Ovary (tissue), 7 donors: ENCODE measurements at regions not wholly inside any gene's neighbourhood (a gene's known extent, or its start where the extent isn't known, plus 50 kb on each side); places are given as distances from the start of the nearest gene placed in this dataset.

Experiments used
- DNase-seq, 5 donors: peaks; one replicate each; pipeline ENCODE4 v3.0.0-alpha.2; 2019 to 2020
- H3K27ac ChIP-seq, 2 donors: fragments of 200-600 bp; one replicate each; pipeline versions ENCODE4 v1.5.1 to v1.8.0; 2019 to 2022
- H3K27me3 ChIP-seq: fragments of 200-600 bp; one replicate; pipeline ENCODE4 v1.8.0; 2022
- H3K36me3 ChIP-seq: fragments of 200-600 bp; sonication (generic); one replicate; pipeline ENCODE4 v1.5.1; 2019
- H3K4me1 ChIP-seq: one replicate; pipeline ENCODE4 v1.8.1; 2013; ENCODE audit warnings: mild to moderate bottlenecking, moderate library complexity; ENCODE audit not compliant: insufficient read depth
- H3K4me3 ChIP-seq: fragments of 200-600 bp; sonication (generic); one replicate; pipeline ENCODE4 v1.5.1; 2017
- H3K9me3 ChIP-seq, 2 donors: fragments of 200-600 bp in 1 of 2; sonication (generic) in 1 of 2; one replicate each; pipeline versions ENCODE4 v1.5.1 to v1.8.1; 2013 to 2019; ENCODE audit warnings: mild to moderate bottlenecking in 1 of 2, moderate library complexity in 1 of 2
- EP300 ChIP-seq: sonication (generic); formaldehyde crosslinking; IDR thresholded peaks from one replicate; pipeline ENCODE4 v1.6.1; 2017; ENCODE audit warnings: antibody characterized with exemption
- POLR2A ChIP-seq: fragments of 450-650 bp; IDR thresholded peaks from one replicate; pipeline ENCODE4 v1.6.1; 2017; ENCODE audit warnings: antibody characterized with exemption, mild to moderate bottlenecking, moderate library complexity
- WGBS, 3 donors: extraction: QIAGEN DNeasy Blood & Tissue Kit in 1 of 3; methylation state at CpG; one replicate each; pipeline versions ENCODE4 v1.1.5 to v1.1.7; 2013 to 2017; 5-methylcytosine and 5-hydroxymethylcytosine counted together
- intact Hi-C, 4 donors: fragments of 100-400 bp; cut with DNase I; formaldehyde crosslinking; loops; one replicate each; pipeline versions ENCODE4 v1.11.0 to v1.15.1; 2022 to 2023
- TF ChIP-seq, protein P1 (sequence below), 3 donors: fragments of 450-650 bp in 2 of 3; fragments of 200-600 bp in 1 of 3; IDR thresholded peaks; one replicate each; pipeline versions ENCODE4 v1.5.1 to v1.8.0; 2016 to 2022; ENCODE audit warnings: antibody characterized with exemption in 3 of 3, mild to moderate bottlenecking in 1 of 3
- donor health status: DM: no; HTN: no; CAD: no; lungs with moderate emphysema.
- donor health status: DM: no; HTN: no; CAD: no.
- donor health status: Bipolar disorder and iron deficiency.
- donor health status: DM: no; HTN: no; CAD: no.
- donor health status: DM: yes; HTN: yes; CAD: no.

DNA sequence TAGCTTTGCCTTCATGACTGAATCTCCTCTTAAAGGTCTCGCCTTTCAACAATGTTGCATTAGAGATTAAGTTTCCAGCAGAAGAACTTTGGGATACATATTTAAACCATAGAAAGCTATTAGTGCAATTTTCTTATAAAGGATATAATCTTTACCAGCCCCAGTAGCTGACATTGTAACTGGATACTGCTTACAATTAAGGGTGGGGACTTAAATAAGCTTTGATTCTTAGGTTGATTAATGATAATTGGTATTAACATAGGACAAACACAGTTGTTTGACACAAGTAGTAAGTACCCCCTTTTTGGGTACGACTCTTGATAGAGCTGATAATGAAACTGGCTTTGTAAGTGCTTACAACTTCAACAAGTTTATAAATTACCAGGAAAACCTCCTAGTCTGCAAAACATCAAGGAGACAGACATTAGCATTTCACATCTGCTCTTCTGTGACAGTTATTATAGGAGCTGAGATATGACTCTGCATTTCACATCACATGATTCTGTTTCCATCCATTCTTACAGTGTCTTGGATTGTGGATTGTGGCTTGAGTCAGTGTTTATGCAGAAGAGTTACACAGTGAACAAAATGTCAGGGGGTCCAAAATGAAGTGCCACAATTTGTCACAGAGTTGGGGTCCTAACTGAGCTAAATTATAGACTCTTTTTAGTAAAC is 249.1 kb upstream of the E2F7 start:
- no peak for DNase-seq
- Histone ChIP-seq H3K4me1 (no peaks in the 10 kb centered on the region), H3K9me3 (no peaks in the 10 kb centered on the region), H3K4me3 (no peak overlapping the region), H3K36me3 (no peaks in the 10 kb centered on the region), H3K27me3 (no peaks in the 10 kb centered on the region), H3K27ac (no peak overlapping the region)
- TF ChIP-seq, protein P1, sequence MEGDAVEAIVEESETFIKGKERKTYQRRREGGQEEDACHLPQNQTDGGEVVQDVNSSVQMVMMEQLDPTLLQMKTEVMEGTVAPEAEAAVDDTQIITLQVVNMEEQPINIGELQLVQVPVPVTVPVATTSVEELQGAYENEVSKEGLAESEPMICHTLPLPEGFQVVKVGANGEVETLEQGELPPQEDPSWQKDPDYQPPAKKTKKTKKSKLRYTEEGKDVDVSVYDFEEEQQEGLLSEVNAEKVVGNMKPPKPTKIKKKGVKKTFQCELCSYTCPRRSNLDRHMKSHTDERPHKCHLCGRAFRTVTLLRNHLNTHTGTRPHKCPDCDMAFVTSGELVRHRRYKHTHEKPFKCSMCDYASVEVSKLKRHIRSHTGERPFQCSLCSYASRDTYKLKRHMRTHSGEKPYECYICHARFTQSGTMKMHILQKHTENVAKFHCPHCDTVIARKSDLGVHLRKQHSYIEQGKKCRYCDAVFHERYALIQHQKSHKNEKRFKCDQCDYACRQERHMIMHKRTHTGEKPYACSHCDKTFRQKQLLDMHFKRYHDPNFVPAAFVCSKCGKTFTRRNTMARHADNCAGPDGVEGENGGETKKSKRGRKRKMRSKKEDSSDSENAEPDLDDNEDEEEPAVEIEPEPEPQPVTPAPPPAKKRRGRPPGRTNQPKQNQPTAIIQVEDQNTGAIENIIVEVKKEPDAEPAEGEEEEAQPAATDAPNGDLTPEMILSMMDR (IDR thresholded peaks at IDR 0.05): no peak
- TF ChIP-seq POLR2A (no peak), EP300 (no peak)
- intact Hi-C loops: no loop called here
- WGBS, 3 donors: 69 to 79% (median 74%) methylated on average over 2 of the region's 2 CpGs

DNA sequence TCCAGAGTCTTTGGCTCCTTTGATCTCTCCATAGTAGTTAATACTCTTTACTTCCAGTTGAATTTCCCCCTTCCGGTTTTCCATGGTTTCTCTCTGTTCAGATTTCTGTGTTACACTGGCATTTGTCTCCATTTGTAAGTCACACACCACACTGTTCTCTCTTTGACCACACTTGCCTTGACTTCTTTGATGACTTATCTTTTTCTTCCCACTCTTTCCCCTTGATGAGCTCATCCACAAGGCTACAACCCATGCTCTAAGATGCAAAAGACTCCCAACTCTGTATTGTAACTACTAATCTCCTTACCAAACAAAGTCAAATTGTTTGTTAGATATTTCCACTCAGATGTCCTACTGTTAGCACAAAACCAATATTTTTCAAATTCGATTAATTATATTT is 242.7 kb upstream of the E2F7 start:
- Histone ChIP-seq H3K4me3 (no peak overlapping the region), H3K4me1 (no peaks in the 10 kb centered on the region), H3K9me3 (no peaks in the 10 kb centered on the region), H3K36me3 (no peaks in the 10 kb centered on the region), H3K27me3 (no peaks in the 10 kb centered on the region), H3K27ac (no peak overlapping the region)
- 72 to 80% (median 75%) methylated on average over 2 of the region's 2 CpGs for WGBS, 3 donors
- intact Hi-C loops: no loop called here
- DNase-seq: no peak
- TF ChIP-seq, protein P1 (IDR thresholded peaks at IDR 0.05): no peak
- TF ChIP-seq POLR2A (no peak), EP300 (no peak)

DNA sequence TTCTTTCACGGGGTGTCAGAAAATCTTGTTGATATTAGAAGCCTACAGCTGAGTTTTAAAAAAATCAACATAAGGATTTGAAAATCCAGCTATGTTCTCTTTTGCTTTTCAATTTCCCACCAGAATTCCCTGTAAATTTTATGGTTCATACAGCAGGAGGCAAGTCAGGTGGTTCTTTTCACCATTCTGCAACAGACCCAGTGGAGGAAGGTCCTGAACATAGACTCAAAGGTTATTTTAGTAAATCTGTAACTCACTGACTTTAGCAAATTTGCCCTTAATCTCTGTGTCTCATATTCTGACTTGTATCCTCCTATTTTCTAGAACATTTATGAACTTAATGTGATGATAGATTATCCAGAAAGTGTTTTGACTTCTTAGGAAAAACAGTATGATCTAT is 235.4 kb upstream of the E2F7 start:
- H3K4me1 ChIP-seq: no peaks in the 10 kb centered on the region
- no peak overlapping the region for H3K4me3 ChIP-seq
- WGBS, 3 donors: 34 to 64% (median 42%) methylated on average over 1 of the region's 1 CpG
- H3K27me3 ChIP-seq: no peaks in the 10 kb centered on the region
- no peaks in the 10 kb centered on the region for H3K36me3 ChIP-seq
- no peak overlapping the region for H3K27ac ChIP-seq
- DNase-seq: no peak
- TF ChIP-seq EP300 (no peak), POLR2A (no peak)
- TF ChIP-seq, protein P1 (IDR thresholded peaks at IDR 0.05): no peak
- H3K9me3 ChIP-seq: no peaks in the 10 kb centered on the region
- intact Hi-C loops: no loop called here

DNA sequence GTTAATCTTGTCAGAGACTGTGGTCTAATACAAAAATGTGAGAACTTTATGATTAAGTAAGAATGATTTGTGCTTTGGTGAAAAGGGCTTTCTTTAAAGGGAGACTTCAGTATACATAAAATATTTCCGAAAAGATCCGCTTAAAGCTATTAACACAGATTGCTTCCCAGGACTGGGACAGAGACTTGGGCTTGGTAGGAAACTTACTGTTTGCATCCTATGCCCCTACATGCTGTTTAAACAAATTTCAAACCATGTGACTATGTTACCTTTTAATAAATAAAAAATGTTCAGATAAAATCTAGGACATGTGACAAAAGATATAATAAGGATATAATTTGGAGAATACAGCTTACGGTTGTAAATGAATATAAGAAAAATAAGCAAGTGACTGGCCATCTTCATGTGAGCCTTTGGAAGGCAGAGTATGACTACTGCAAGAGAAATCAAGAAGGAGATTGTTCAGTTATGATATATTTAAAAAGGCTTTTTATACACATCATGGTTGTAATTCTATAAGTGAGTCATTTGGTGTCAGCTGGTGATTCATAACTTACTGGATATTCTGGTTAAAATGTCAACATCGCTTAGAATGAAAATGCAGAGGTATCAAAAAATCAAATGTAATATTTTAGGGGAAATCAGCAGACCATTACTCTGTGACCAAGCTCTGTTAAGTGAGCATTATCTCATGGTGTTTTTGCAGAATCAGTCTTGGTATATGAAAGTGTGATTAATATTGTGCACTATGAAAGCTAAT is 234.7 kb upstream of the E2F7 start:
- intact Hi-C loops: no loop called here
- Histone ChIP-seq H3K9me3 (no peaks in the 10 kb centered on the region), H3K27me3 (no peaks in the 10 kb centered on the region), H3K4me1 (no peaks in the 10 kb centered on the region), H3K27ac (no peak overlapping the region), H3K4me3 (no peak overlapping the region), H3K36me3 (no peaks in the 10 kb centered on the region)
- 83 to 91% (median 90%) methylated on average over 4 of the region's 4 CpGs for WGBS, 3 donors
- TF ChIP-seq EP300 (no peak), POLR2A (no peak)
- TF ChIP-seq, protein P1 (IDR thresholded peaks at IDR 0.05): no peak
- DNase-seq: no peak
